ENCODE measurements at regions not wholly inside any gene's neighbourhood (a gene's known extent, or its start where the extent isn't known, plus 50 kb on each side); places are given as distances from the start of the nearest gene placed in this dataset.

GRCh38 chr6:103175056-103175455 is 1684.7 kb downstream of the HACE1 start:
- no peak for TF ChIP-seq CTCF (IDR thresholded peaks at IDR 0.05)
- TF ChIP-seq POLR2A (IDR thresholded peaks at IDR 0.05): no peak
